DOHH2 (cell line): ENCODE measurements at regions not wholly inside any gene's neighbourhood (a gene's known extent, or its start where the extent isn't known, plus 50 kb on each side); places are given as distances from the start of the nearest gene placed in this dataset.
"Not testable (repeated sequence)": the region's sequence is repeated elsewhere in the genome, so short reads cannot be mapped to it uniquely, and the experiment has no call there.

Experiments used
- H3F3A ChIP-seq: fragments of 200-600 bp; sonication (generic), shearing (Covaris generic); 2 replicates; pipeline ENCODE4 v1.6.0; 2016; ENCODE audit warnings: antibody characterized with exemption, mild to moderate bottlenecking; ENCODE audit not compliant: control insufficient read depth, insufficient read depth
- H3K27ac ChIP-seq: fragments of 200-600 bp; sonication (generic); 2 replicates; pipeline ENCODE4 v1.5.1; 2014; ENCODE audit warnings: low read depth, mild to moderate bottlenecking, low read length, moderate library complexity
- H3K27me3 ChIP-seq: fragments of 200-600 bp; sonication (generic); 2 replicates; pipeline ENCODE4 v1.6.1; 2014; ENCODE audit warnings: mild to moderate bottlenecking, low read length, mixed read lengths; ENCODE audit not compliant: control insufficient read depth
- H3K36me3 ChIP-seq: fragments of 200-600 bp; sonication (generic); 2 replicates; pipeline ENCODE4 v1.6.1; 2014; ENCODE audit warnings: mild to moderate bottlenecking, low read length, moderate library complexity, mixed read lengths; ENCODE audit not compliant: control insufficient read depth
- H3K4me1 ChIP-seq: fragments of 200-600 bp; sonication (generic); 2 replicates; pipeline ENCODE4 v1.6.1; 2014; ENCODE audit warnings: mild to moderate bottlenecking, low read length, mixed read lengths; ENCODE audit not compliant: control insufficient read depth
- H3K4me2 ChIP-seq: fragments of 200-600 bp; sonication (generic); 2 replicates; pipeline ENCODE4 v1.6.0; 2014; ENCODE audit warnings: mild to moderate bottlenecking, low read length, moderate library complexity
- H3K4me3 ChIP-seq: fragments of 200-600 bp; sonication (generic); 2 replicates; pipeline ENCODE4 v1.5.1; 2014; ENCODE audit warnings: mild to moderate bottlenecking, low read length, mixed read lengths
- H3K79me2 ChIP-seq: fragments of 200-600 bp; sonication (generic); 2 replicates; pipeline ENCODE4 v1.6.1; 2014; ENCODE audit warnings: mild to moderate bottlenecking, low read length, mixed read lengths; ENCODE audit not compliant: control insufficient read depth
- H3K9me2 ChIP-seq: fragments of 200-600 bp; sonication (generic); replicated peaks from 2 replicates; pipeline ENCODE4 v1.6.1; 2014; ENCODE audit warnings: mild to moderate bottlenecking, low read length, mixed read lengths; ENCODE audit not compliant: control insufficient read depth
- H3K9me3 ChIP-seq: fragments of 200-600 bp; sonication (generic); 2 replicates; pipeline ENCODE4 v1.6.1; 2014; ENCODE audit warnings: antibody characterized with exemption, low read length, mixed read lengths; ENCODE audit not compliant: control insufficient read depth, insufficient read depth
- H4K20me1 ChIP-seq: fragments of 200-600 bp; sonication (generic); 2 replicates; pipeline ENCODE4 v1.6.0; 2014; ENCODE audit warnings: low read depth, mild to moderate bottlenecking, antibody characterized with exemption, low read length, moderate library complexity; ENCODE audit not compliant: control insufficient read depth, insufficient read depth

GRCh38 chr15:85244056-85244455 is 136.3 kb upstream of the AKAP13 start:
- not testable (repeated sequence) for H3K9me3 ChIP-seq, H3K9me2 ChIP-seq, H3K4me2 ChIP-seq, H3K27me3 ChIP-seq, H3F3A ChIP-seq, H3K27ac ChIP-seq, H3K4me1 ChIP-seq, H3K4me3 ChIP-seq, H4K20me1 ChIP-seq, H3K79me2 ChIP-seq, H3K36me3 ChIP-seq

DNA sequence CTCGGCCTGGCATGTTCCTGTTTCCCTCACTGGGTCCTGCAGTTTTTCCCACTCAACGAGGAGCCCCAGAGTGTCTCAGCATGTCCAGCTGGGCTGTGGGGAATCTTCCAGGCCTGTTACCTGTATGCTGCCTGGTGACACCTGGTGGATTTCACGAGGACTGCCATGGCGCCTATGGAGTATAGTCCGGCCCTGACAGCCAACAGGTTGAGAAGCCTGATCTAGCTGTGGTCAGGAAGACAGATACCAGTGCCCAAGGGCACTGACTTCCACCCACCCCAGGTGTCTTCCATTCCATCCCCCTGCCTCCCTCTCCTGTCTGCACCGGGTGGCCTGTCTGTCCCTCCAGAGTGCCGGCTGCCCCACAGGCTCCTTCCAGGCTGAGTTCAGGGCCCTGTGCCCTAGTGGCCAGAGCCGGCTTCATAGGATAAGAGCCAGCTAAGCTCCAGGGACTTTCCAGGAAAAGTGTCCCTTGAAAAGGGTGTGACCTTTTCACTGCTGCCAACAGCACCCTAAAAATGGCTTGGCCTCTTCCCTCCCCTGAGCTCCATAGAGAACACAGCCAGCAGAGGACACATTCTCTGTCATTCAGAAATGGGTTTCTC is 129.4 kb upstream of the AKAP13 start:
- not testable (repeated sequence) for H3K27me3 ChIP-seq, H3K27ac ChIP-seq, H3K4me2 ChIP-seq

DNA sequence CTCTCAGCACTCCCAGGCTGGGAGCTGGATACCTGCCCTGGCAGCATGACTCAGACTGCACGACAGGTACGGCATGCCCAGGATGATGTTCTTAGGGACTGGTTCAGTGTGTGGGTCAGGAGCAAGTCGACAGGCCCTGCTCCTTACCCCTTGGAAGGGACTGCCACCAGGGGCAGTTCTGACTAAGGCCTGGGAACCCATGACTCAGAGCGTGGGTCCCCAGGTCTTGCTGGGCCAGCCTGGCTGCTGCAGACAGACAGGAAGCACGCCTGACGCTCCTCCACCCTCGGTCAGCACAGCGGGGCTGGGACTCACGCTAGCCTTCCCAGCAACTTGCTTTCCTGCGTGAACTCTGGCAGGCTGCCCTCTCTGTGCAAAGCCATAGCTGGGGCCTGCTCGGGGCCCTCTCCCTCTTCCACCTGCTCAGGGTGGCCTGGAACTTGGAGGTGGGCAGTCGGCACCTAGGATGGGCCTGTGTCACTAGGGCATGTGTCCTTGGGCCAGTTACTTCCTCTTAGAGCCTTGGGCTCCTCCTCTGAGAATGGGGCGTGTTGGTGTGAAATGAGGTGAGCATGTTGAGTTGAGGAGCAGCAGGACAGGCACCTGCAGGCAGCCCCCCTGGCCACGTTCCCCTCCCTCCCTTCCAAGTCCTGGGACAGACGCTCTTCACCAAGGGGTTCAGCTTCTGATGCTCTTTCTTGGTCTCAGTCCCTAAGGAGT is 127.0 kb upstream of the AKAP13 start:
- H3K36me3 ChIP-seq, H3F3A ChIP-seq, H3K27me3 ChIP-seq, H3K79me2 ChIP-seq, H3K9me2 ChIP-seq, H3K9me3 ChIP-seq, H4K20me1 ChIP-seq, H3K27ac ChIP-seq: not testable (repeated sequence)
- H3K4me3 ChIP-seq: peak overlapping the region; percentile 38; the same call in 1 of the 2 replicates
- peaks cover 35% of the 10 kb centered on the region for H3K4me1 ChIP-seq
- H3K4me2 ChIP-seq: peak overlapping the region; percentile 56

More for the DNA sequence above, 129.4 kb upstream of the AKAP13 start:
- H4K20me1 ChIP-seq, H3K9me3 ChIP-seq, H3K79me2 ChIP-seq, H3K9me2 ChIP-seq, H3K4me3 ChIP-seq, H3F3A ChIP-seq, H3K36me3 ChIP-seq: not testable (repeated sequence)
- peaks cover 13% of the 10 kb centered on the region for H3K4me1 ChIP-seq

- not testable (repeated sequence) for H3K27ac ChIP-seq, H3K27me3 ChIP-seq, H3K4me2 ChIP-seq, H3F3A ChIP-seq, H4K20me1 ChIP-seq, H3K36me3 ChIP-seq, H3K4me3 ChIP-seq, H3K9me2 ChIP-seq, H3K79me2 ChIP-seq, H3K9me3 ChIP-seq
- peaks cover 35% of the 10 kb centered on the region for H3K4me1 ChIP-seq
Measured at GRCh38 chr15:85254961-85255360, 125.4 kb upstream of the AKAP13 start.

DNA sequence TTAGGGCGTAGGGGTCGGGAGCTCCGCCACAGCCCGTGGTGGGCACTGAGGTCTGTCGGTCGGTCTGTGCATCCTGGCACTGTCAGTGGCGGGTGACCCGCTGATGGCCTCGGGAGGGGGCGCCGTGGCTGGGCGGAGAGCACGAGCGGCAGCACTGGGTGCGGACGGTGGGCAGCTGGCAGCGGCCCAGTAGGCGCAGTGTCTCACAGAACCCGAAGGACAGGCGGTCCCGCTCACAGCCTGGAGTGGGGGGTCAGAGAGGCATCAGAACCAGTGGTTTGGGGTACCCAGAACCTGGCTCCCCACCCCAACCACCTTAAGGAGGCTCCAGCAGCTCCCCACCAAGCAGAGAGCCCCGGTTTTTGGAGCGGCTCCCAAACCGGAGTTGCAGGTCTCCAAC is 124.9 kb upstream of the AKAP13 start:
- H3K27me3 ChIP-seq, H3K9me2 ChIP-seq, H3K27ac ChIP-seq, H4K20me1 ChIP-seq, H3K36me3 ChIP-seq, H3K9me3 ChIP-seq, H3F3A ChIP-seq, H3K79me2 ChIP-seq, H3K4me3 ChIP-seq, H3K4me2 ChIP-seq: not testable (repeated sequence)
- peaks cover 35% of the 10 kb centered on the region for H3K4me1 ChIP-seq

GRCh38 chr15:85256009-85256997 is 124.1 kb upstream of the AKAP13 start:
- not testable (repeated sequence) for H3F3A ChIP-seq, H3K79me2 ChIP-seq, H3K27ac ChIP-seq, H3K4me3 ChIP-seq, H3K36me3 ChIP-seq, H4K20me1 ChIP-seq, H3K9me2 ChIP-seq, H3K9me3 ChIP-seq, H3K4me2 ChIP-seq, H3K27me3 ChIP-seq
- H3K4me1 ChIP-seq: peaks cover 35% of the 10 kb centered on the region

DNA sequence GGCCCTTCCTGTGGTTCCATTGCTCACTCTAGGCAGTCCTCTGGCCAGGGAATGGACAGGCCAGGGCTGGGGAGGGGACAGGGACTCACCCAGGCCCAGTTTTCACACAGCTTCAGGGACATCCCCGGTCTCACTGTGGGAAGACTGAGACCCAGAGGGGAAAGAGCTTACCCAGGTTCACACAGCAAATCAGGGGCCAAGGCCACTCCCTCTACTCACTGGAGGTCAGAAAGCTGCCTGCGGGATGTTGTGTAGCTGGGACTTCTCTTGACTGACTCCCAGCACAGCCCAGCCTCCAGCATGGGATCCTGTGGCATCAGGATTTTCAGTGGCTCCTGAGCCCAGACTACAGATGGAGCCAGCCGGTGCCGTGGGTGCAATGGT is 122.3 kb upstream of the AKAP13 start:
- H4K20me1 ChIP-seq, H3K27ac ChIP-seq, H3K4me3 ChIP-seq, H3K9me2 ChIP-seq, H3K27me3 ChIP-seq, H3F3A ChIP-seq, H3K79me2 ChIP-seq, H3K36me3 ChIP-seq, H3K9me3 ChIP-seq: not testable (repeated sequence)
- Histone ChIP-seq H3K4me2 (peak overlapping the region; percentile 40), H3K4me1 (peaks cover 33% of the 10 kb centered on the region)
